T-helper 1 cell treated with Interleukin-12 subunit alpha and Interleukin-12 subunit beta and Interleukin-4 antibody, amounts not matched to agents 30 ng/mL and 1 ng/mL, for 36 hours (primary cell): ENCODE measurements at regions not wholly inside any gene's neighbourhood (a gene's known extent, or its start where the extent isn't known, plus 50 kb on each side); places are given as distances from the start of the nearest gene placed in this dataset.

Source experiments
- intact Hi-C: fragments of 100-400 bp; cut with micrococcal nuclease; formaldehyde crosslinking; loops from one replicate; pipeline ENCODE4 v1.15.1; 2024

- intact Hi-C loops: no loop called here
Measured at GRCh38 chr2:147711031-147711430, 133.8 kb upstream of the ACVR2A start.

GRCh38 chr2:147709655-147710054 lies 135.2 kb upstream of the ACVR2A start:
- intact Hi-C loops: no loop called here

- intact Hi-C loops: no loop called here
Measured at GRCh38 chr2:147703171-147703570, 141.7 kb upstream of the ACVR2A start.

GRCh38 chr2:147698166-147698565 lies 146.7 kb upstream of the ACVR2A start:
- intact Hi-C loops: no loop called here

- intact Hi-C loops: no loop called here
Measured at GRCh38 chr2:147696426-147696825, 148.4 kb upstream of the ACVR2A start.

GRCh38 chr2:147689220-147689909 lies 155.5 kb upstream of the ACVR2A start:
- intact Hi-C loops: no loop called here

- intact Hi-C loops: no loop called here
Measured at GRCh38 chr2:147688242-147688641, 156.6 kb upstream of the ACVR2A start.

- intact Hi-C loops: no loop called here
Measured at GRCh38 chr2:147686365-147686764, 158.5 kb upstream of the ACVR2A start.

- intact Hi-C loops: no loop called here
Measured at GRCh38 chr2:147684903-147685302, 159.9 kb upstream of the ACVR2A start.

- intact Hi-C loops: no loop called here
Measured at GRCh38 chr2:147683380-147683779, 161.4 kb upstream of the ACVR2A start.

GRCh38 chr2:147681093-147681492 lies 163.7 kb upstream of the ACVR2A start:
- intact Hi-C loops: no loop called here

GRCh38 chr2:147679955-147680531 lies 164.8 kb upstream of the ACVR2A start:
- intact Hi-C loops: no loop called here

- intact Hi-C loops: no loop called here
Measured at GRCh38 chr2:147679191-147679954, 165.5 kb upstream of the ACVR2A start.

- intact Hi-C loops: no loop called here
Measured at GRCh38 chr2:147665105-147665504, 179.7 kb upstream of the ACVR2A start.

- intact Hi-C loops: loop anchor here (1.0 to 5.0 kb wide), 8 partner anchors 41 to 482 kb away; partner anchors contain the start of gene ORC4
Measured at GRCh38 chr2:147663962-147664361, 180.9 kb upstream of the ACVR2A start.

- intact Hi-C loops: loop anchor here (1.0 to 5.0 kb wide), 8 partner anchors 40 to 481 kb away; partner anchors contain the start of gene ORC4
Measured at GRCh38 chr2:147663153-147663961, 181.5 kb upstream of the ACVR2A start.

GRCh38 chr2:147662221-147662620 lies 182.6 kb upstream of the ACVR2A start:
- intact Hi-C loops: loop anchor here (2.0 to 5.0 kb wide), 3 partner anchors 249 to 480 kb away; no protein-coding TSS in a partner anchor

- intact Hi-C loops: loop anchor here (5.0 kb wide), 1 partner anchor 478 kb away; no protein-coding TSS in a partner anchor
Measured at GRCh38 chr2:147660680-147661079, 184.1 kb upstream of the ACVR2A start.

GRCh38 chr2:147659051-147659450 lies 185.8 kb upstream of the ACVR2A start:
- intact Hi-C loops: no loop called here

GRCh38 chr2:147657086-147658000 lies 187.5 kb upstream of the ACVR2A start:
- intact Hi-C loops: no loop called here
